Germinal center (tissue), 1 donor: ENCODE measurements at regions not wholly inside any gene's neighbourhood (a gene's known extent, or its start where the extent isn't known, plus 50 kb on each side); places are given as distances from the start of the nearest gene placed in this dataset.
"Not testable (repeated sequence)": the region's sequence is repeated elsewhere in the genome, so short reads cannot be mapped to it uniquely, and the experiment has no call there.

Experiments
- DNase-seq: peaks from one replicate; pipeline ENCODE4 v3.0.0; 2012; ENCODE audit warnings: mixed read lengths, low spot score

DNA sequence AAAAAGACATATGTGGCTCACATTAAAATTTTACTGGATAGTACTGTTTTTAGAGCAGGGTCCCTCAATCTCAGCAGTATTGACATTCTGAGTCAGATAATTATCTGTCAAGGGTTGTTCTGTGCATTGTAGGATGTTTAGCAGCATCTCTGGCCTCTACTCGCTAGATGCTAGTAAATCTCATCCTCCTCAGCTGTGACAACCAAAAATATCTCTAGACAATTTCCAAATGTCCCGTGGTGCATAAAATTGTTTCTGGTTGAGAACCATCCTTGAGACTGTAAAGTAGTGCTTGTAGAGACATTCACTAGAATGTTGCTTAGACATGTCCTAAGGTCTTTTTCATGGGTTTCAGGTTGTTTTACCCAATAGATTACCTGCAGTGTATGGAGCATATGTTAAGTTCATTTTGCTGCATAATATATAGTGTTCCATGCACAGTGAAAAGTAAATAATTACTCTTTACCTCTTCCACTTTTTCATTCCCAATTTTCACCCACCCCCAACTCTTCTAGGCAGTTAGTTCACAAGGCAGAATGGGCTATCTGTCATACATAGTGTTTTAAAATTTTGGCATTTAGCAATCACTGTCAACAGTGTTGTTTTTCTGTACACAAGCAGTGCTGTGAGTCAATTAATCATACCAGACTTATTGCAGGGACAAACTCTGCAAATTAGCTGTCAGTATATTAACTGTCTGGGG is 200.2 kb upstream of the SLC38A2 start:
- no peak for DNase-seq

DNA sequence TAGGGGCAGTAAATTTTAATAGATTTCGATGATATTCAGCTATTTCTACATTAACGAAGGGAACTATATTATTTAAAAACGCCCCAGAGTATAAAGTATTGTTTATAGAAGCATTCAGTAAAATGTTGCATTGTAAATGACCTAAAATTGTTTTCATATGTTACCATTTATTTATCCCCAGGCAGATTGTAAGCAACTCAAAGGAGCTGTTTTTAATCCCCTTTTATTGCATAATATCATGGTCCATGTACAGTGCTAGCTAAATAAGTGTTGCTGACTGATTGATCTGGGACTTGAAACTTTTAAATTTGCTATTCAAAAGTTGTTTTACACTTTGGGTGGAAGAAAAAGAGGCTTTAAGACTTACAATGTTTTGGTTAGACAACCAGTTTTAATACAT is 199.0 kb upstream of the SLC38A2 start:
- no peak for DNase-seq

DNA sequence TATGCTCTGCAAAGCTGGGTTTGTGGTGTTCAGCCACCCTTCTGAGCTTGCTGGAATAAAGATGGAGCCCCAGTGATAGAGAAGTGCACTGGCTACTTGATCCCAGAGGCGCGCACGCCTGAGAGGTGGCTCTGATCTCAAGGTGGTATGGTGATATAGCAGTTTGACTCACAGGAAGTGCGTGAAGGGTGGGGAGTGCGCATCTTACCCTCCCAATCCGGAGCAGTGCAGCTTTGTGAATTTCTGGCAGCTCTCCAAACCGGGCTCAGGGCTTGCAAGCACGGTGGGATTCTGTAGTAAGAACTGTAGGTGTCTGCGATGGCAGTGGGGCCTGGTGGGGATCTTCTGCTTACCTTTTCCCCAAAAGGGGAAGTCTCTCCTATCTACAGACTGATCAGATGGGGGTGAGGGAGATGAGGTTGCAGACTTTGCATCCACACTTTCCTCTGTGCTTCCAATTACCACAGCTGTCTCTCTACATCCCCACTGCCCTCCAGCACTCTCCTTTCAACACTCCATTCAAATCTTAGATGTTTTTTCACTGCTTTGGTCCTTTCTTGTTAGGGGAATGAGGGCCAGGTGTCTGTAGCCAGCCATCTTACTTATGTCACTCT is 197.4 kb upstream of the SLC38A2 start:
- no peak for DNase-seq

DNA sequence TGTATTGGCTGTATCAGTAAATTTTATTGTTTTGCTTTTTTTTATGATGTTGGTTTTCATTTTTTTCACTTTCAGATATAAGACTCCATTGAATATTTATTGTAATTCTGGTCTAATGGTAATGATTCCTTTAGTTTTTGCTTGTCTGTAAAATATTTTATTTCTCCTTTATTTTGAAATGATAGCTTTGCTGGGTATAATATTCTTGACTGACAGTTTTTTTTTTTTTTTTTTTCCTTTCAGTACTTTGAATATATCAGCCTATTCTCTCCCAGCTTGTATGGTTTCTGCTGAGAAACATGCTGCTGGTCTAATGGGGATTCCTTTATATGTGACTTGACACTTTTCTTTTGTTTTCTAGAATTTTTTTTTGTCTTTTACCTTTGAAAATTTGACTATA is 195.1 kb upstream of the SLC38A2 start:
- DNase-seq, result no peak

DNA sequence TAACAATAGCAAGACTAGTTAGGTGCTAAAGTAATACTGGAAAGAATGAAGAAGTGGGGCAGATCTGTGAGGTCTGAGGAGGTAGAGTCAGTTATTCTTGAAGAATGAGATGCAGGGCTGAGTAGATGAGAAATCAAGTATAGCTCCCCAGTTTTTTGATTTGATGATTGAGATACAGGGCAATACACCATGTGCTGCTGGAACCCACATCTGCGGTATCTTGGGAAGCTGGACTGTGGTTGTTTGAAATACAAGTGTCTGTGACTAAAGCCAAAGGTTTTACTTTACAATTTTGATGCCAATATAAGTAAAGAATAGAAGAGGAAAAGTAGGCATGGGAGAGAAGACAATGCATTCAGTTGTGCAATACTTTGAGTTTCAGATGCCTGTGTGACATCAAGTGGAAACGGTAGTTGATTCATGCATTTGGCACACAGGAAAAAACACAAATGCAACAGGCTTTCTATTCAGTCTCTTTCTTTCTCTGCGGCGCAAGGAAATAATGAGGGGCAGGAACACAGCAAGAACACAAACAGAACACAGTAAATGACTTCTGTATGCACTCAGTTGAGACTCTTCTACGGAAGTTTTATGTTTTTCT is 190.2 kb upstream of the SLC38A2 start:
- no peak for DNase-seq

DNA sequence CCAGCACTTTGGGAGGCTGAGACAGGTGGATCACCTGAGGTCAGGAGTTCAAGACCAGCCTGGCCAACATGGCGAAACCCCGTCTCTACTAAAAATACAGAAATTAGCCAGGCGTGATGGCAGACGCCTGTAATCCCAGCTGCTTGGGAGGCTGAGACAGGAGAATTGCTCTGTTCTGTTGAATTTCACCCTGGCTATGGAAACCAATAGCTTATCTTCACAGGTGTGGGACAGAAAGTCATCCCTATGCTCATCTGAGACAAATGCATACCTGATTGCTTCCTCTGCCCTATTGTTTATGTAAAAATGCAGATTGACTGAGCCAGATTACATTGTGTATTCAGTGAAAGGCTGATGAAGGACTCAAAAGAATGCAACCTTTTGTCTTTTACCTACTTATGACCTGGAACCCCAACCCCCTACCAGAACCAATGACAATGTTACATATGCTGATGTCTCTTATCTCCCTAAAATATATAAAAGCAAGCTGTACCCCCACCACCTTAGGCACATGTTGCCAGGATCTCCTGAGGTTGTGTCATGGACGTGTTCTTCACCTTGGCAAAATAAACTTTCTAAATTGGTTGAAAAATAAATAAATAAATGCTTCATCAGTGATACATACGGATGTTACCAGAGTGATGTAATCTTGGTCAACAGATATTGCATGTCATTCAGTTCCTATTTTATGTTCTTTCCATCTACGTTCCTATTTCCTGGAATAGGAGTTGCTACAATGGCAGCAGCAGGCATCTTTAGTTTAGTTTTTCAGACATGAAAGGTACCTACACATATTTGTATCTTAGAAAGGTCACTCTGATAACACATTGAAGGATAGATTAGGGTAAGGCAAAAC is 189.4 kb upstream of the SLC38A2 start:
- not testable (repeated sequence) for DNase-seq

DNA sequence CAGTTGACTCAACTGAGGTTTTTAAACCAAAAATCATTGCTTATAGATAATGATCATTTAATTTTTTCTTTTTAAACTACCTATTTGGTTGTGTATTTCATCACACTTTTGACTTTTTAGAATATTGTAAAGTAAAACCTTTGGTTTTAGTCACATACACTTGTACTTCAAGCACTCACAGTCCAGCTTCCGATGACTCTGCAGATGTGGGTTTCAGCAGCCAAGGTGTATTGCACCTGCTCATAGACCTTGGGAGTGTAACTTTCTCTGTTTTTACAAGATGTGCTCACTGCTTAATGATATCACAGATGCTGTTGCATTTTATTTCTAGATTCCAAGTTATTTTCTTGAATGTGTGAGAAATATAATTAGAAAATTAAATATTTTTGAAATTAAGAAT is 188.3 kb upstream of the SLC38A2 start:
- no peak for DNase-seq

DNA sequence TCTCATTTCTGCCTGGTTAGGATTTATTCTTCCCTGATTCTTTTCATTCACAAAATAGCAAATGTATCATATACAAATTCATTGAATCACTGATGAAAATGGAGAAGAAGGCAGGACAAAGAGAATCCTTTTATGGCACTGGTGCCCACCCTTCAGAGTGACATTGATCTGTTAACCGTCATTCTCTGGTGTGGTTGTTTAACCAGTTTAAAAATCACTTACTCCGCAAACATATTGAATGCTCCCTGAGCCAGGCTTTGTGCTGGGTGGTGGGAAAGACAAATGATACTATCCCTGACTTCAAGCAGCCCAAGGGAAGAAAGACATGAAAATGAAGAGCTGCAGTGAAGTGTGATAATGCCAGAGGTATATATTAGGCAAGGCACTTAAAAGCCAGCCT is 187.5 kb upstream of the SLC38A2 start:
- no peak for DNase-seq

DNA sequence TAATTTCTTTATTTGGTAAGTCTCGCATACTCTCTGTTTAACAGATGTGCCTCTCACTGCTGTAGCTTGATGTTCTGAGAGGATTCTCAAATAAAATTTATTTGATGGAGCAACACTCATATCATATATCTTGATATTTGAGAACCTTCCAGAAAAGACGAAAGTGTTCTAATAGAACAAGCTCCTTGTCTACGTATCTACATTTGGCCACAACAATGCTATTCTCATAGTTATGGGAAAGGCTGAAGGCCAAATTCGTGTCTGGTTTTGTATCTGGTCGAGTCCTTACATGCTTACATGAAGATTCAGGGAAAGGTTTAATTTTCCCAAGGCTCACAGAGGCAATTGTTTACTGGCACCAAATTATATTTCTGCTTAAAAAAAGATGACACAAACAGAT is 186.7 kb upstream of the SLC38A2 start:
- DNase-seq, result no peak

DNA sequence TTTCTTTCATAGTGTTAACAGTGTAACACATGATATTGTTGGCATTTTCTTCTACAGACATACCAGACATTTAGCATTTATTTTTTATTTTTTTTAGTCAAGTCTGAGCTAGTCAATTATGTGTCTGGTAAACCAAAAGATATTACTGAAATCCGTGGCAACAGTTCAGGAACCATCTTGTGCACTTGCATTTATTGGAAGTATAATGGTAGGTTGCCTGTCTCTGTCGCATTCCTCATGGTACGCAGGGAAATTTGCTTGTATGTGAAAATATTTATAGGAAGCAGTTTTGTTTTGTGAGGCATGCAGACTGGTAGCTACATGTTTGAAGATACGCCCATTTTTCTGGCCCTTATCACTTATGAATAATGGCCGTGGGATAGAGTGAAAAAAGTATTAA is 186.1 kb upstream of the SLC38A2 start:
- DNase-seq, result no peak

DNA sequence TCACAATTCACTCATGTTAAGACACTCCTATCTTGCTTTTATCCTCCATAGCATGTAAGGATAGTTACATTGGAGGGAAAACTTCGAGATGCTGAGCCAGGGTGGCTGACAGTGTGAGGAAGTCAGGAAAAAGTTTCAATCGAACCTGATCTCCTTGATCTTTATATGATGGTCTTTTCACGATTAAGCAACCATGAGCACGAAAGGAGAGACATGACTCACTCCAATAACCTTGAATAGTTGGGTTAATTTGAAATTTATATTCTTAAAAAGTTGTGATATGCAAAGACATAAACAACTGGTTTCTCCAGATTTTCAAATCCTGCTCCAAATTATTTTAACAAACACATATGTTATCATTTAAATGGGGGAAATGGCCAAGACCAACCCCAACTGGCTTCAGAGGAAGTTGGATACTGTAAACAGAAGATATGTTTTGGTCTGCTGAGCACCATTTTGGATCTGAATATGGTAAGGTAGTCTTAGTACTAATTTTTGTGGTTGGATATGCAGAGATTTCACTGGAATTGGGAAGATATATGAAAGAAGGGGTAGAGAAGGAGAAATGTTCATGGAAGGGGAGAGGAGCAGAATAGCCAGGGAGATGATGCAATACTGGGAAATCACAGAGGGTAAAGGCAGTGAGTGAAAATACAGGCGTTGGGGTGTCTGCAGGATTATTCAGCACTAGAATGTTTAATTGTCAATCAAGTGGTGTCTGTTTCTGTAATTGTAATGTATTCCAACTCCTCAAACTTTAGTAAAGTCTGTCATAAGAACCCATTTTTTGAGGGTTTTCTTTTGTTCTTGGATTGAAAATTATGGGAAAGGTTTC is 185.2 kb upstream of the SLC38A2 start:
- DNase-seq, result no peak

DNA sequence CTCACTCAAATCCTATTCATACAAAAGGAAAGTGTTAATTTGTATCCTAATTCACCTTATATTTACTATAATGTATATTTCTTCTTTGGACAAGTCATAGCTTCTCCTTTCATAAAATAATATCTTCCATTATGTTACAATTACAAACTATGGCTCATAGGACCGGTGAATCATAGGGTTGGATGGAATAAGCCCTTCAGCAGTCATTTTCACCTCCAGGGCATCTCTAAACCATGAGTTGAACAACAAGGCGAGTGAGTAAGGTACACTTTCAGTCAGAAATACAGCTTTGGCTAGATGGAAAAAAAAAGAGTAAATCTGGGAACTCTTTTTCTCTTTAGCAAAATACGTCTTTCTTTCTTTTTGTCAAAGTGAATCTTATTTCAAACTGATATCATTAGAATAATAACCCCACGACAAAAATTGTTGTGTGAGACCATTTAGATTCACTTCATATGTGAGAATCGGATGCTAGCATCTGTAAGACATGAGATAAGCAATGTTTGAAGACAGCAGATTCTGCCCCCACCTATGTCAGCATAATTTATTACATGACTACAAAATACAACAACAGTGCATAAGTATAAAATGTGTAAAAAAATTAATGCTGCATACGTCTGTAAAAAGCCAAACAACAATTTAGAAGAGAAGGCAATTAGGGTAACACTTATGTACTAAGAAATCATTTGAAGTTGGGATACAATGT is 184.4 kb upstream of the SLC38A2 start:
- no peak for DNase-seq

DNA sequence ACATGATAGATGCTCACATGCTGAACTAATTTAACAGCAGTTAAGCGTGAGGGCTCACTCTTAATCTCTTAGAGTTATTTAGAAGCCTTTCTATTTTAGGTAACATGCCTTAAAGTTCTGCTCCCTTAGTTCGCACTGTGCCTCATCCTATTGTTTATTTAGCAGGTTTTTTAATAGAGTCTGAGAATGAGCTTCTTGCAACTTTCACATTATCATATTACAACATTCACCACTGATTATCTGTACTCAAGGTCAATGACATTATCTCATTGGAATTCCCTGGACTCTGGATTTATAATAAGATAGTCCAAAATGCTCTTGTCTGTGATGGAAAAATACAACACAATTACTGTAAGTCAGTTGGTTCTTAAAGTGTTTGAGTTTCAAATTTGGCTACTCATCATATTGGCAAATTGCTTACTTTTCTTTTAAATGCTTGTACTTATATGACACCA is 183.6 kb upstream of the SLC38A2 start:
- DNase-seq, result no peak

DNA sequence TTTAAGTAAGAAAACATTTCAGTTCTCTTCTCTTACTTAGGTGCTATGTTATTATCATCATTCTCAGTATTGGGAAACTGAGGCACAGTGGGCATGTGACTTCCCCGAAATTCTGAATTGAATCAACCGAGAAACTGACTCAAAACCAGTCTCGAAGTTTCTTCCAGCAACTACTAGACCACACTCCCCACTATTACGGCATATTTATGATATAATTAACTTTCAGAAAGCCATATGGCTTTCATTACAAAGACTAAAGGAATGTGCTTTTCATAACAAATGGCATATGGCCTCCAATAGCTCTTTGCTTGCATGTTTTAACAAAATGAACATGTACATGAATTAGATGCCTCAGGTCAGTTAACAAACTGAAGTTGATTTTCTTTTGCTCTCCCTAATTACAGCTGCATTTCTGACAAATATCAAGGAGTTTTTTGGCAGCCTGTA is 182.9 kb upstream of the SLC38A2 start:
- no peak for DNase-seq

DNA sequence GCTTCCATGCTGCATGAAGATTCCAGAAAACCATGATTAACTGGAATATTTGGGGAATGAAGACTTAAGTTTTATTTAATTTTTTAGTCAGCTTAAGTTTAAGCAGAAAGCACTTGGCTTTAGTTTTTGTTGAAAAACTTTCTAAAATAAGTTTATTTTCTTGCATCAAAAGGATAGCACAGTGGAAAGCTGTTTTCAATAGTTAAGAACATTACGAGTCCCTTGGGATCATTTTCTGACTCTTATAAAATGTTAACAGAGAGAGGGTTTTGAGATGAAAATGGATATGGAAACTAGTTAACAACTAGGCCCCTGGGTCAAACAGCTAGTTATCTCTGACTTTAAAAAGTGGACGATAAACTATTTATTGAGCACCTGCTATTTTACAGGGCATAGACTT is 181.9 kb upstream of the SLC38A2 start:
- no peak for DNase-seq

DNA sequence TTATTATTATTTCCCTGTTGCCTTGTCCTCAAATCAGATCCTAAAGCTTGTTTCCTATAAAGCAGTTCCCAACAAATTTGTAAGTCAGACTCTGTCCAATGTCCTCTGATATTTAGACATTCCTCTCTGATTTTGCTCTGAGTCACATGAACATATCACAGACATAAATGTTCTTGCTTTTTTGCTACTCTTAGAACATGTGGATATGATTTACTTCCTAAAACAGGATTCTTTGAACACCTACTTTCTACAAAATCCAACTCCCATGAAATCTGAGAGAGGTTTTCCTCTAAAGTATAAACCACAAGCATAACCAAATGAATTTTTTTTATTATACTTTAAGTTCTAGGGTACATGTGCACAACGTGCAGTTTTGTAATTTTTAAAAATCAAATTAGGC is 181.3 kb upstream of the SLC38A2 start:
- DNase-seq, result no peak

DNA sequence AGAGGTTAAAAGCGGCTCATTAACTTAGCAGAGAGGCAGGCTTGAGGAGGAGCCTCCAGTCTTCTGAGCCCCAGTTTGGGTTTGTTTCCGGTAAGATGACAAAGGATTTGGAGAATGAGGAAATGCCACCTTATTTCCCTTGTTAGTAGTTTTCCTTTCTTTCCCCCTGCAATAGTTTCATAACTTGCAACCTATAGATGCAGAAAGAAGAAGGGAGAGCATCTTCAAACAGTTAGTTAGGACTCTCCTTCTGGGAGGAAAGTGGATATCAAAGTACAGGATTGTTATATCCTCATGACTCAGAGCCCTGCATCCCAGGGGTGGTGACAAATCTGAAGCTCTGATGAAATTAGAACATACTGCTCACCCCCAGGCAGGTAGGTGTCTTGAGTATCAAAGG is 180.7 kb upstream of the SLC38A2 start:
- no peak for DNase-seq

DNA sequence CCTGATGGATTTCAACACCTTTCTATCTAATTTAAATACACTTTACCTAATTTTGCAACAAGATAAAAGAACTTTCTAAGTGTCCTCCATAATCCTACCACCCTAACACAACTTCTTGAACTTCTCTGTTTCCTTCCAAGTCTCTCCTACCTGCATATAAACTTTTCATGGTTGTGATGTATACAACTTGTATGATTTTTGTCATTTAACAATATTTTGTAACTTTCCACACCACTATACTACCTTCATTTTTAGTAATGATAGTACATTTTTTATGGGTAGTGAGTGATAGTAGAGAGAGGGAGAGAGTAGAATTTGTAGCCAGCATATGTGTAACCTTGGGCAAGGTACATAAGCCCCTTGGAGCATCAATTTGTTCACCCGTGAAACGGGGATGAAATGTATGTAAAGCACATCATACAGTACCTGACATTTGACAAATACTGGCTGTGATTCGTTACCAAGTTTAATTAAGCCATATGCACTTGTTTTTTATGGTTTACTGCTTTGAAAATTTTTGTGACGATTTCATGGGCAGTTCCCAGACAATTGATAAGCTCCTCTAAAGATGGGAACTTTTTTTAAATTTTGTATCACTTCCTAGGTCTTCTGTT is 177.8 kb upstream of the SLC38A2 start:
- no peak for DNase-seq

DNA sequence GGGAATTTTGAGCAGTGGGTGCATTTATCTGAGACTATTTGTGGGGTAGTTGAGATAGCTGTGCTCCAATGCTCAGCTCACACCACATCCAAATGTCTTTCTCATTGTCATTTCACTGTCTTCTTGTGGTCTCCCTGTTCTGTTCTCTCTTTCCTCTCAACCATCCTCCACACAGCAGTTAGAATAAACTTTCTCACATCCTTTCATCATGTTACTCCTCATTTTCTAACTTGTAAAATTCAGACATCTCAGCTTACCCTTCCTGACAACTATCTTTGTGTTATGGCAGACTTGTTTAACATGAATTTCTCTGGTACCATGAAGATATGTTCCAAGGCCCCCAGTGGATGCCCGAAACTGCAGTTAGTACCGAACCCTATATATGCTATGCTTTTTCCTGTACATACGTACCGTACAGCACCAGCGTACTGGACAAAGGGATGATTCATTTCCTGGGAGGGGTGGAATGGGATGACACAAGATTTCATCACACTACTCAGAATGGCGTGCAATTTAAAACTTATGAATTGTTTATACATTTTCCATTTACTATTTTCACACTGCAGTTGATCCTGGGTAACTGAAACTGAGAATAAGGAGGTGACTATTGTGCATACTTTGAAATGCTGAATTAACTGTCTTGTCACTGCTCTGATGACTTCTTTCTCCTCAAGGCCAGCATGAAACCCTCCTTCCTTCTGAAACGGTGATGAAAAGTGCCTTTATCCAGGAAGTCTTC is 177.1 kb upstream of the SLC38A2 start:
- no peak for DNase-seq

DNA sequence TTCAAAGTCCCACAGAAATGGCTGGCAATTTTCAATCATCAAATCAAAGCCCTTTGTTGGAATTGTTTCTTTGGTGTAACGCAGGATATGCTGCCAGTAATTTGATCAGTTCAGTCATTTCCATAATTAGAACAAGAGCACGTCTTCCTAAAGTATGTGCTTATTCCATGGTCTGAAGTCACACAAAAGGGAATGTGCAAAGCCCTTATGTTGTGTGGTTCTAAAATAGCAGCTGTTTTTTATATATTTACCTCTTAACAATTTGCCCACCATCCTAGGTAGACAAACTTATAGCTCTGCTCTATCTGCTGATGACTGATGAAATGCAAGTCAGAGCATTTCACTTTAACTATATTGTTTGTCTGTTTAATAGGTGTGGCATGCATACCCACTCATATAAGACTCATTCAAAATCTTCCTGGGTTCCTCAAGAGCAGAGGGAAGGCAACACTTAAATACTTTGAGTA is 176.1 kb upstream of the SLC38A2 start:
- no peak for DNase-seq
